IMR-90 (cell line): ENCODE measurements at regions not wholly inside any gene's neighbourhood (a gene's known extent, or its start where the extent isn't known, plus 50 kb on each side); places are given as distances from the start of the nearest gene placed in this dataset.
"Not testable (repeated sequence)": the region's sequence is repeated elsewhere in the genome, so short reads cannot be mapped to it uniquely, and the experiment has no call there.

ENCODE experiments used
- ATAC-seq: fragments of 200-7000 bp; cut with Tn5 transposase; 2 replicates; pipeline ENCODE4 v1.9.1; 2020; ENCODE audit warnings: low read depth, mild to moderate bottlenecking, moderate library complexity
- BruUV-seq: library from RNA; stranded (reverse); fragments of 400-500 nt; replicated peaks from 2 replicates; lab custom pipeline; 2021; lab: Mats Ljungman, UMichigan
- CTCF ChIA-PET: fragments of 300-600 bp; formaldehyde crosslinking; extraction: SDS; loops from one replicate; lab custom pipeline; 2021; ENCODE audit warnings: antibody characterized with exemption; lab: Yijun Ruan, JAX
- POLR2A ChIA-PET: fragments of 300-600 bp; sonication (Branson Sonifier 250); formaldehyde crosslinking; loops from one replicate; lab custom pipeline; 2022; ENCODE audit warnings: antibody characterized with exemption; ENCODE audit not compliant: unreplicated experiment; lab: Charles Lee
- DNase-seq: peaks from one replicate; pipeline ENCODE4 v3.0.0; 2013
- H2AFZ ChIP-seq: replicated peaks from 2 replicates; pipeline ENCODE3; 2013; ENCODE audit warnings: low read length, mild to moderate bottlenecking; ENCODE audit not compliant: poor library complexity
- H2AK5ac ChIP-seq: 2 replicates; pipeline ENCODE4 v1.6.1; 2013; ENCODE audit warnings: low read depth, low read length, inconsistent platforms
- H2AK9ac ChIP-seq: replicated peaks from 2 replicates; pipeline ENCODE3; 2013; ENCODE audit warnings: mild to moderate bottlenecking, low read depth, low read length, moderate library complexity; ENCODE audit not compliant: poor library complexity
- H2BK120ac ChIP-seq: 2 replicates; pipeline ENCODE4 v1.6.1; 2013; ENCODE audit warnings: low read depth, low read length, inconsistent platforms
- H2BK15ac ChIP-seq: 3 replicates; pipeline ENCODE4 v1.6.1; 2013; ENCODE audit warnings: low read depth, low read length, inconsistent platforms
- H2BK20ac ChIP-seq: 2 replicates; pipeline ENCODE4 v1.6.1; 2013; ENCODE audit warnings: low read depth, mild to moderate bottlenecking, inconsistent platforms, low read length, moderate library complexity
- H2BK5ac ChIP-seq: 2 replicates; pipeline ENCODE4 v1.6.1; 2013; ENCODE audit warnings: mild to moderate bottlenecking, low read depth, low read length, inconsistent platforms; ENCODE audit not compliant: poor library complexity, severe bottlenecking
- H3K14ac ChIP-seq: replicated peaks from 2 replicates; pipeline ENCODE4 v1.6.1; 2013; ENCODE audit warnings: low read depth, low read length, inconsistent platforms
- H3K18ac ChIP-seq: 2 replicates; pipeline ENCODE4 v1.6.1; 2013; ENCODE audit warnings: low read depth, low read length, control low read depth
- H3K23ac ChIP-seq: 2 replicates; pipeline ENCODE4 v1.6.1; 2013; ENCODE audit warnings: low read depth, low read length, inconsistent platforms
- H3K27ac ChIP-seq: 2 replicates; pipeline ENCODE4 v1.5.1; 2013; ENCODE audit warnings: mild to moderate bottlenecking, control low read depth, low read length; ENCODE audit not compliant: insufficient read depth
- H3K27me3 ChIP-seq: 2 replicates; pipeline ENCODE4 v1.6.1; 2013; ENCODE audit warnings: low read length; ENCODE audit not compliant: control insufficient read depth, insufficient read depth
- H3K36me3 ChIP-seq: 2 replicates; pipeline ENCODE4 v1.6.1; 2013; ENCODE audit warnings: low read length, mixed read lengths; ENCODE audit not compliant: control insufficient read depth, insufficient read depth
- H3K4ac ChIP-seq: 2 replicates; pipeline ENCODE4 v1.6.1; 2013; ENCODE audit warnings: low read depth, low read length, inconsistent platforms
- H3K4me1 ChIP-seq: 2 replicates; pipeline ENCODE4 v1.6.1; 2013; ENCODE audit warnings: low read length, mixed read lengths; ENCODE audit not compliant: control insufficient read depth, insufficient read depth
- H3K4me2 ChIP-seq: 2 replicates; pipeline ENCODE4 v1.6.1; 2013; ENCODE audit warnings: low read depth, mild to moderate bottlenecking, control low read depth, low read length, moderate library complexity
- H3K4me3 ChIP-seq: 2 replicates; pipeline ENCODE4 v1.5.1; 2013; ENCODE audit warnings: low read depth, mild to moderate bottlenecking, control low read depth, low read length, moderate library complexity; ENCODE audit not compliant: insufficient read depth
- H3K56ac ChIP-seq: 2 replicates; pipeline ENCODE4 v1.6.1; 2013; ENCODE audit warnings: low read length, inconsistent platforms; ENCODE audit not compliant: insufficient read depth; ENCODE audit errors: extremely low read depth
- H3K79me1 ChIP-seq, 2 experiments: 2 replicates each; pipeline ENCODE4 v1.6.1; 2013; ENCODE audit warnings: low read length in 2 of 2, inconsistent platforms in 1 of 2, low read depth in 1 of 2
- H3K9ac ChIP-seq: 2 replicates; pipeline ENCODE4 v1.6.1; 2013; ENCODE audit warnings: low read depth, low read length, control low read depth
- H3K9me1 ChIP-seq: 2 replicates; pipeline ENCODE4 v1.6.1; 2013; ENCODE audit warnings: low read length, inconsistent platforms; ENCODE audit not compliant: insufficient read depth
- H3K9me3 ChIP-seq: 2 replicates; pipeline ENCODE4 v1.6.1; 2013; ENCODE audit warnings: low read length; ENCODE audit not compliant: control insufficient read depth, insufficient read depth
- H4K20me1 ChIP-seq: 2 replicates; pipeline ENCODE4 v1.6.1; 2013; ENCODE audit warnings: low read length, inconsistent platforms; ENCODE audit not compliant: insufficient read depth
- H4K5ac ChIP-seq: 2 replicates; pipeline ENCODE4 v1.6.1; 2013; ENCODE audit warnings: mild to moderate bottlenecking, low read depth, low read length, control low read depth
- H4K8ac ChIP-seq, 2 experiments: 2 replicates each; pipeline ENCODE4 v1.6.1; 2013; ENCODE audit warnings: low read depth in 2 of 2, low read length in 2 of 2, control low read depth in 1 of 2, inconsistent platforms in 1 of 2
- H4K91ac ChIP-seq: 2 replicates; pipeline ENCODE4 v1.6.1; 2013; ENCODE audit warnings: low read depth, low read length, inconsistent platforms; ENCODE audit not compliant: insufficient read depth
- WGBS, 2 experiments: methylation state at CpG; one replicate each; pipeline versions ENCODE4 v1.1.5 to v1.1.7; 2013; ENCODE audit warnings: missing lambda C conversion rate in 2 of 2; ENCODE audit not compliant: insufficient read length in 1 of 2; ENCODE audit errors: extremely low coverage in 2 of 2; 5-methylcytosine and 5-hydroxymethylcytosine counted together
- dilution Hi-C: fragments of 300-500 bp; cut with HindIII; formaldehyde crosslinking; loops from one replicate; pipeline ENCODE4 v1.14.3; 2018; ENCODE audit warnings: low sequenced_read_pairs; ENCODE audit not compliant: unreplicated experiment
- in situ Hi-C: fragments of 300-500 bp; cut with MboI; formaldehyde crosslinking; loops from 3 replicates; pipeline ENCODE4 v1.14.3; 2019; ENCODE audit warnings: low sequenced_read_pairs, inconsistent platforms, mixed read lengths
- intact Hi-C: fragments of 100-400 bp; cut with micrococcal nuclease; formaldehyde crosslinking; loops from 2 replicates; pipeline ENCODE4 v1.10.0; 2022

DNA sequence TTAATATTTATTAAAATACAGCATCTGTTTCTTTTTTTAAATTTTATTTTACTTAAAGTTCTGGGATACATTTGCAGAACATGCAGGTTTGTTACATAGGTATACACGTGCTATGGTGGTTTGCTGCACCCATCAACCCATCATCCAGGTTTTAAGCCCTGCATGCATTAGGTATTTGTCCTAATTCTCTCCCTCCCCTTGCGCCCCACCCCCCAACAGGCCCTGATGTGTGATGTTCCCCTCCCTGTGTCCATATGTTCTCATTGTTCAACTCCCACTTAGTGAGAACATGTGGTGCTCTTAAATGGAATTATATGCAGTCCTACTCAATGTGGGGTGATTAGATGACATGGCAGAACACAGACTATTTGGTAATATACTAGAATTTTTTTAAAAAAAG is 1147.7 kb upstream of the ALCAM start:
- H3K4me1 ChIP-seq, in situ Hi-C loops, H2BK15ac ChIP-seq, CTCF ChIA-PET, H3K4me2 ChIP-seq, H2BK120ac ChIP-seq, H3K4me3 ChIP-seq, H2BK20ac ChIP-seq, H4K20me1 ChIP-seq, H3K14ac ChIP-seq, H3K79me1 ChIP-seq, H3K27ac ChIP-seq, POLR2A ChIA-PET, DNase-seq, H2AK9ac ChIP-seq, H3K9me1 ChIP-seq, BruUV-seq, H3K56ac ChIP-seq, H4K8ac ChIP-seq, intact Hi-C loops, H3K18ac ChIP-seq, H3K27me3 ChIP-seq, H3K4ac ChIP-seq, H3K9me3 ChIP-seq, H2AFZ ChIP-seq, ATAC-seq, H3K36me3 ChIP-seq, H4K5ac ChIP-seq, H3K23ac ChIP-seq, H2BK5ac ChIP-seq, dilution Hi-C loops, H4K91ac ChIP-seq, H2AK5ac ChIP-seq, H3K9ac ChIP-seq: not testable (repeated sequence)
- WGBS, 2 experiments, result no CpG with 5 or more reads among the region's 2 CpGs
